ENCODE measurements at regions not wholly inside any gene's neighbourhood (a gene's known extent, or its start where the extent isn't known, plus 50 kb on each side); places are given as distances from the start of the nearest gene placed in this dataset.
"Not testable (repeated sequence)": the region's sequence is repeated elsewhere in the genome, so short reads cannot be mapped to it uniquely, and the experiment has no call there.

DNA sequence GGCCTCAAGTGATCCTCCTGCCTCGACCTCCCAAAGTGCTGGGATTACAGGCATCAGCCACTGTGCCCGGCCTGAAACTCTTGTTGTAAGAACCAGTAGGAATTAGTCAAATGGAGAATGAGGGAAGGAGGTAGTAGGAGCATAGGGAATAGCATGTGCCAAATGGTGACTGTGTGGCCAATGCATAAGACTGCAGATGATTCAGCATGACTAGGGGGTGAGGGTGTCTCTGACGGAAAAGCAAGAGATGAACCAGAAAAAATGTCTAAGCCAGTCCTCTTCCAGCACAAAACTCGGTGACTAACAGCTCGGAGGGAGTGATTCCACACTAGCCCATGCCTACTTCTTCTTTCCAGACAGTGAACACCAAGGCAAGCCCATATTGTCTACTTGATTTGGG is 58.2 kb upstream of the DUSP21 start:
- H3K4me3 ChIP-seq (ENCODE audit: low read length), result no peak overlapping the region
- peak; percentile 89 for DNase-seq (ENCODE audit: low read depth)
- TF ChIP-seq, protein P1, sequence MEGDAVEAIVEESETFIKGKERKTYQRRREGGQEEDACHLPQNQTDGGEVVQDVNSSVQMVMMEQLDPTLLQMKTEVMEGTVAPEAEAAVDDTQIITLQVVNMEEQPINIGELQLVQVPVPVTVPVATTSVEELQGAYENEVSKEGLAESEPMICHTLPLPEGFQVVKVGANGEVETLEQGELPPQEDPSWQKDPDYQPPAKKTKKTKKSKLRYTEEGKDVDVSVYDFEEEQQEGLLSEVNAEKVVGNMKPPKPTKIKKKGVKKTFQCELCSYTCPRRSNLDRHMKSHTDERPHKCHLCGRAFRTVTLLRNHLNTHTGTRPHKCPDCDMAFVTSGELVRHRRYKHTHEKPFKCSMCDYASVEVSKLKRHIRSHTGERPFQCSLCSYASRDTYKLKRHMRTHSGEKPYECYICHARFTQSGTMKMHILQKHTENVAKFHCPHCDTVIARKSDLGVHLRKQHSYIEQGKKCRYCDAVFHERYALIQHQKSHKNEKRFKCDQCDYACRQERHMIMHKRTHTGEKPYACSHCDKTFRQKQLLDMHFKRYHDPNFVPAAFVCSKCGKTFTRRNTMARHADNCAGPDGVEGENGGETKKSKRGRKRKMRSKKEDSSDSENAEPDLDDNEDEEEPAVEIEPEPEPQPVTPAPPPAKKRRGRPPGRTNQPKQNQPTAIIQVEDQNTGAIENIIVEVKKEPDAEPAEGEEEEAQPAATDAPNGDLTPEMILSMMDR (IDR thresholded peaks at IDR 0.05; ENCODE audit: insufficient read depth, low read depth, low read length, missing control alignments), result no peak

DNA sequence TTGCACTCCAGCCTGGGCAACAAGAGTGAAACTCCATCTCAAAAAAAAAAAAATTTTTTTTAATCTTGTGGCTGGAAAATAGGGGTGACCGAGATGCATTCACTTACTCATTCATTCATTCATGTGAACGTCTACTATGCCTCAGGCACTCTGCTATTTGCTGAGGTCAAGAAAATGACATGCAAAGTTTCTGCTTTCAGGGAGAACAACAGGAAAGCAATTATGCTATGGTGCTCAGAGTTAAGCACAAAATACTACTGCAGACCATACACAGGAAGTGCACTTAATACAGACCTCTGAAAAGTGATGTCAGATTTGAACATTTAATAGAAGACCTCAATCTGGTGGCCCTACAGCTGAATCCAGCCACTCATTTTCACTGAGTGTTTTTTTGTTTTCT is 59.6 kb upstream of the DUSP21 start:
- DNase-seq (ENCODE audit: low read depth), result no peak
- TF ChIP-seq, protein P1 (IDR thresholded peaks at IDR 0.05; ENCODE audit: insufficient read depth, low read depth, low read length, missing control alignments), result no peak
- no peak overlapping the region for H3K4me3 ChIP-seq (ENCODE audit: low read length)

DNA sequence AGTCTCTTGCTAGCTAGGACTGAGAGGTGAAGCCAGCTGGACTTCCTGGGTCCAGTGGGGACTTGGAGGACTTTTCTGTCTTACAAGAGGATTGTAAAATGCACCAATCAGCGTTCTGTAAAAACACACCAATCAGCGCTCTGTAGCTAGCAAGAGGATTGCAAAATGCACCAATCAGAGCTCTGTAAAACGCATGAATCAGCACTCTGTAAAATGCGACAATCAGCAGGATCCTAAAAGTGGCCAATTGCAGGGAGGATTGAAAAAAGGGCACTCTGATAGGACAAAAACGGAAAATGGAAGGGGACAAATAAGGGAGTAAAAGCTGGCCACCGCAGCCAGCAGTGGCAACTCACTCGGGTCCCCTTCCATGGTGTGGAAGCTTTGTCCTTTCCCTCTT is 65.6 kb upstream of the DUSP21 start:
- DNase-seq (ENCODE audit: low read depth), result no peak

DNA sequence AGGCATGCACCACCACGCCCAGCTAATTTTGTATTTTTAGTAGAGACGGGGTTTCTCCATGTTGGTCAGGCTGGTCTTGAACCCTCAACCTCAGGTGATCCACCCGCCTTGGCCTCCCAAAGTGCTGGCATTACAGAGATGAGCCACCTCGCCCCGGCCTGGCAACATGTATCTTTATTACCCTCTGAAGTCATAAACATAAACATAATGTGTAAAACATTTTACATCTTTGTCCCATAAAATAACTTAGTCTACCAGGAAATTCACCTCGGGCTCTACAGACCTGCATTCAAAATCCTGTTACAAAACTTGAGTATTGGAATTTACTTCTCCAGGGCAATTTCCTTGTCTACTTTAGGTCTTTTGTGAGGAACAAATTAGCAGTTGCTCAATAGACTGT is 68.1 kb upstream of the DUSP21 start:
- TF ChIP-seq, protein P1 (IDR thresholded peaks at IDR 0.05; ENCODE audit: insufficient read depth, low read depth, low read length, missing control alignments), result no peak
- no peak overlapping the region for H3K4me3 ChIP-seq (ENCODE audit: low read length)
- no peak for DNase-seq (ENCODE audit: low read depth)

More for the DNA sequence above, 65.6 kb upstream of the DUSP21 start:
- TF ChIP-seq, protein P1 (IDR thresholded peaks at IDR 0.05; ENCODE audit: insufficient read depth, low read depth, low read length, missing control alignments), result no peak
- H3K4me3 ChIP-seq (ENCODE audit: low read length), result no peak overlapping the region

DNA sequence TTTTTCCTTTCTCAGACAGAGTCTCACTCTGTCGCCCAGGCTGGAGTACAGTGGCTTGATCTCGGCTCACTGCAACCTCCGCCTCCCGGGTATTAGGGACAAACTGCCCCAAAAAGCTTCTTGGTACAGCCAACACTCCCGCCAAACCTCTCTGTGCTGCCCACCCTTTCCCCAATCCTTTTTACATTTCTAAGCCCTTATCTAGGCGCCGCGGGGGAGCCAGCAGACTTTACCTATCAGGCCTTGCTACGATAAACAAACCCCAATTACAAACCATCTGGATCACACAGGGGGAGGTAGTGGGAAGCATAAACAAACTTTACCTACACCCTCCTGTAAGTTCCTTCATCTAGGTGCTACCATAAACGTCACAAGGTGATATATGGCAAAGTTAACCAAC is 69.8 kb upstream of the DUSP21 start:
- not testable (repeated sequence) for H3K4me3 ChIP-seq (ENCODE audit: low read length); DNase-seq (ENCODE audit: low read depth)

DNA sequence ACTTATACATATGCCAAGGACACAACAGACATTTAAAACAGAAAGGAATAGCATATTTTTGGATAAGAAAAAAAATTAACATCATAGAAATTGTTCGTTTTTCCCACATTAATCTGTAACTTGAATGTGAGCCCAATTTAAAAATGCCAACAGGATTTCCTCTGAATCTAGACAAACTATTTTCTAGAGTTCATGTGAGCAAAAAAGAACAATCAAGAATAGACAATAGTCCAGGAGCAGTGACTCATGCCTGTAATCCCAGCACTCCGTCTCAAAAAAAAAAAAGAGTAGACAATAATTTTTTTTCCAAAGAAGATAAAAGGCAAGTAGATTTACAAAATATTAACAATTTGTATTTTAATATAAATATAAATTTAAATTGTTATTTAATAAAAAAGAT is 73.7 kb upstream of the DUSP21 start:
- TF ChIP-seq, protein P1 (IDR thresholded peaks at IDR 0.05; ENCODE audit: insufficient read depth, low read depth, low read length, missing control alignments), result no peak
- no peak overlapping the region for H3K4me3 ChIP-seq (ENCODE audit: low read length)
- DNase-seq (ENCODE audit: low read depth), result peak; percentile 5

DNA sequence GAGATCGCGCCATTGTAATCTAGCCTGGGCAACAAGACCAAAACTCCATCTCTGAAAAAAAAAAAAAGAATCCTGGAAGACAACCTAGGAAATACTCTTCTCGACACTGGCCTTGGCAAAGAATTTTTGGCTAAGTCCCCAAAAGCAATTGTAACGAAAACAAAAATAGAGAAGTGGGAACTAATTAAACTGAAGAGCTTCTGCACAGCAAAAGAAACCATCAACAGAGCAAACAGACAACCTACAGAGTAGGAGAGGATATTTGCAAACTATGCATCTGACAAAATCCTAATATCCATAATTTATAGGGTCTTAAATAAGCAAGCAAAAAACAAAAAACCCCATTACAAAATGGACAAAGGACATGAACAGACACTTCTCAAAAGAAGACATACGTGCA is 76.5 kb upstream of the DUSP21 start:
- TF ChIP-seq, protein P1 (IDR thresholded peaks at IDR 0.05; ENCODE audit: insufficient read depth, low read depth, low read length, missing control alignments), result no peak
- no peak for DNase-seq (ENCODE audit: low read depth)
- H3K4me3 ChIP-seq (ENCODE audit: low read length), result no peak overlapping the region

DNA sequence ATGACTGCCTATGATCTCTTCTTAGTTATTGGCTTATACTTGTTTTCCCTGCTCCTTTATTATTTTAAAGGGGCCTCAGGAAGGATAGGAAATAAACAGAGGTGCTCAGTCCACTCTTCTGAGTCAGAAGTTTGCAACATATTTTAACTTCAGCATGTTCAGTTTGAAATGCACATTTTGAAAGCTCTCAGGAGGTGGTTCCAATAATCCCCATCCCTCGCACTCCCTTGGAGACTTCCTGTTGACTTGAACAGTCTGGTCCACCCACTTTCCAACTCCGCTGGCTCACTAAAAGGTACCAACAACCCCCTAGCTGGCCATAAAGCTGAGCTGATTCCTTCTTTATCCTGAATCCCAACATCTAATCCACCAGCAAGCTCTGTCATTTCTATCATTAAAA is 78.3 kb upstream of the DUSP21 start:
- H3K4me3 ChIP-seq (ENCODE audit: low read length), result no peak overlapping the region
- TF ChIP-seq, protein P1 (IDR thresholded peaks at IDR 0.05; ENCODE audit: insufficient read depth, low read depth, low read length, missing control alignments), result no peak
- no peak for DNase-seq (ENCODE audit: low read depth)
